ENCODE measurements at regions not wholly inside any gene's neighbourhood (a gene's known extent, or its start where the extent isn't known, plus 50 kb on each side); places are given as distances from the start of the nearest gene placed in this dataset.

DNA sequence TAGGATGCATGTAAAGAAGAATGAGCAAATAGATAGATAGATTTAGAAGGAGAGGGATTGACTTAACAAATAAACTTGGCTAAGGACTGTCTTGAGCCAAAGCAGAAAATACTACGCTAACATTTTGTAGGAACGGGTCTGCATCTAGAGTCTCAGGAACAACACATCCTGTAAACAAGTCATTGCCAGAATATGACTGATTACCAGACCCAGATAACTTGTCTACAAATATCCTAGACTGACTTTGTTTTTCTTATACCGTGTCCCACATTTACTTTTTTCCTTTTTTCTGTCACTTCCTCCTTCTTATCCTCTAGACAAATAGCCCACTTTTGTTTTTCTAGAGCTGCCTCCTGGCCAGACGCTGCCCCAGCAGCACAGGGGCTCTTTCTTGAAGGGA lies 393.6 kb downstream of the PDGFC start:
- Histone ChIP-seq H3K4me3 (ENCODE audit: control extremely low read depth in 1 of 5, extremely low read depth in 1 of 5, insufficient read depth in 1 of 5, low read depth in 2 of 5, low read length in 4 of 5) (no peak overlapping the region), H3K36me3 (replicated peaks in 1 of 2; ENCODE audit: control extremely low read depth in 1 of 2, control insufficient read depth in 1 of 2, extremely low read depth in 1 of 2, insufficient read depth in 2 of 2, low read length in 1 of 2) (no peaks in the 10 kb centered on the region), H3K9ac (ENCODE audit: low read length) (no peak overlapping the region), H3K4me2 (replicated peaks; ENCODE audit: low read depth, low read length, poor library complexity, severe bottlenecking) (no peak overlapping the region), H3K9me3 (ENCODE audit: control extremely low read depth in 1 of 3, control insufficient read depth in 2 of 3, insufficient read depth in 1 of 3, low read length in 2 of 3) (peaks cover 0 to under 1% (median 0%) of the 10 kb centered on the region in 3 donors), H2AFZ (ENCODE audit: insufficient read depth, low read depth, low read length, poor library complexity, severe bottlenecking) (no peak overlapping the region), H3K79me2 (ENCODE audit: control insufficient read depth, insufficient read depth, low read length) (no peaks in the 10 kb centered on the region), H3K27ac (ENCODE audit: low read length in 2 of 2) (no peak overlapping the region), H3K4me1 (ENCODE audit: control insufficient read depth in 2 of 2, insufficient read depth in 2 of 2, low read length in 2 of 2) (no peaks in the 10 kb centered on the region), H4K20me1 (ENCODE audit: control insufficient read depth, insufficient read depth, low read length, poor library complexity, severe bottlenecking) (no peaks in the 10 kb centered on the region), H3K27me3 (replicated peaks in 1 of 4; ENCODE audit: control extremely low read depth in 1 of 4, control insufficient read depth in 3 of 4, insufficient read depth in 4 of 4, low read length in 3 of 4) (no peaks in the 10 kb centered on the region)
- H3K4me3 Mint-ChIP-seq: no peak overlapping the region
- 59% methylated on average over 3 of the region's 4 CpGs for WGBS (ENCODE audit: insufficient coverage)
- CTCF ChIA-PET: no interaction called here
- no peaks in the 10 kb centered on the region for H3K27me3 Mint-ChIP-seq
- ATAC-seq (ENCODE audit: low read depth): no peak
- POLR2A ChIA-PET: no interaction called here
- no peaks in the 10 kb centered on the region for H3K4me1 Mint-ChIP-seq
- DNase-seq: no peak
- peaks cover 4% of the 10 kb centered on the region for H3K9me3 Mint-ChIP-seq (ENCODE audit: insufficient read depth)
- TF ChIP-seq, protein P1, sequence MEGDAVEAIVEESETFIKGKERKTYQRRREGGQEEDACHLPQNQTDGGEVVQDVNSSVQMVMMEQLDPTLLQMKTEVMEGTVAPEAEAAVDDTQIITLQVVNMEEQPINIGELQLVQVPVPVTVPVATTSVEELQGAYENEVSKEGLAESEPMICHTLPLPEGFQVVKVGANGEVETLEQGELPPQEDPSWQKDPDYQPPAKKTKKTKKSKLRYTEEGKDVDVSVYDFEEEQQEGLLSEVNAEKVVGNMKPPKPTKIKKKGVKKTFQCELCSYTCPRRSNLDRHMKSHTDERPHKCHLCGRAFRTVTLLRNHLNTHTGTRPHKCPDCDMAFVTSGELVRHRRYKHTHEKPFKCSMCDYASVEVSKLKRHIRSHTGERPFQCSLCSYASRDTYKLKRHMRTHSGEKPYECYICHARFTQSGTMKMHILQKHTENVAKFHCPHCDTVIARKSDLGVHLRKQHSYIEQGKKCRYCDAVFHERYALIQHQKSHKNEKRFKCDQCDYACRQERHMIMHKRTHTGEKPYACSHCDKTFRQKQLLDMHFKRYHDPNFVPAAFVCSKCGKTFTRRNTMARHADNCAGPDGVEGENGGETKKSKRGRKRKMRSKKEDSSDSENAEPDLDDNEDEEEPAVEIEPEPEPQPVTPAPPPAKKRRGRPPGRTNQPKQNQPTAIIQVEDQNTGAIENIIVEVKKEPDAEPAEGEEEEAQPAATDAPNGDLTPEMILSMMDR (IDR thresholded peaks at IDR 0.05): no peak
- no peak for TF ChIP-seq EZH2 (IDR thresholded peaks at IDR 0.05; ENCODE audit: borderline replicate concordance, insufficient read depth, low read depth, low read length, poor library complexity, severe bottlenecking)
- no peak overlapping the region for H3K27ac Mint-ChIP-seq
- intact Hi-C loops (cut with micrococcal nuclease): no loop called here

DNA sequence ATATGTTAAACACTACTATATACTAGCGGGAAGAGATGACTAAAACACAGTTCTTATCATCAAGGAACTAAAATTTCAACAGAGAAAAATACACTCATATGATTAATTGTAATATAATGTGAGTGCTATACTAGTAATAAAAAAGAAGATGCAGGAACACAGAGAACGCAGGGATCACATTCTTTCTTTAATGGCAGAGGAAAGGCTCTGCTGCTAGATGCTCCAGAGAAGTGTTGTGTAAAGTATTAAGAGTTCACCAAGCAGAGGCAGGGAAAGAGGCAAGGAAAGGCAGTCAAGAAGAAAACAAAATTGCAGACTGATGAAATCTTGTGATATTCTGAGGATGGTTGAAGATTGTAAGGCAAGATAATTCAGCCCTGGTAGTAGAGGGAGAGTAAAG lies 394.7 kb downstream of the PDGFC start:
- Histone ChIP-seq H4K20me1 (ENCODE audit: control insufficient read depth, insufficient read depth, low read length, poor library complexity, severe bottlenecking) (no peaks in the 10 kb centered on the region), H3K4me3 (ENCODE audit: control extremely low read depth in 1 of 5, extremely low read depth in 1 of 5, insufficient read depth in 1 of 5, low read depth in 2 of 5, low read length in 4 of 5) (no peak overlapping the region), H3K36me3 (replicated peaks in 1 of 2; ENCODE audit: control extremely low read depth in 1 of 2, control insufficient read depth in 1 of 2, extremely low read depth in 1 of 2, insufficient read depth in 2 of 2, low read length in 1 of 2) (no peaks in the 10 kb centered on the region), H3K9ac (ENCODE audit: low read length) (no peak overlapping the region), H3K27me3 (replicated peaks in 1 of 4; ENCODE audit: control extremely low read depth in 1 of 4, control insufficient read depth in 3 of 4, insufficient read depth in 4 of 4, low read length in 3 of 4) (no peaks in the 10 kb centered on the region), H3K79me2 (ENCODE audit: control insufficient read depth, insufficient read depth, low read length) (no peaks in the 10 kb centered on the region), H3K27ac (ENCODE audit: low read length in 2 of 2) (no peak overlapping the region), H3K4me2 (replicated peaks; ENCODE audit: low read depth, low read length, poor library complexity, severe bottlenecking) (no peak overlapping the region), H3K9me3 (ENCODE audit: control extremely low read depth in 1 of 3, control insufficient read depth in 2 of 3, insufficient read depth in 1 of 3, low read length in 2 of 3) (peaks cover 0 to 2% (median 0%) of the 10 kb centered on the region in 3 donors), H3K4me1 (ENCODE audit: control insufficient read depth in 2 of 2, insufficient read depth in 2 of 2, low read length in 2 of 2) (no peaks in the 10 kb centered on the region), H2AFZ (ENCODE audit: insufficient read depth, low read depth, low read length, poor library complexity, severe bottlenecking) (no peak overlapping the region)
- ATAC-seq (ENCODE audit: low read depth) (no peak), DNase-seq (no peak)
- ChIA-PET CTCF (no interaction called here), POLR2A (no interaction called here)
- H3K27me3 Mint-ChIP-seq: no peaks in the 10 kb centered on the region
- no peak overlapping the region for H3K4me3 Mint-ChIP-seq
- intact Hi-C loops (cut with micrococcal nuclease): no loop called here
- no peak for TF ChIP-seq EZH2 (IDR thresholded peaks at IDR 0.05; ENCODE audit: borderline replicate concordance, insufficient read depth, low read depth, low read length, poor library complexity, severe bottlenecking)
- TF ChIP-seq, protein P1 (IDR thresholded peaks at IDR 0.05): no peak
- 91% methylated on average over 1 of the region's 2 CpGs for WGBS (ENCODE audit: insufficient coverage)
- no peak overlapping the region for H3K27ac Mint-ChIP-seq
- H3K9me3 Mint-ChIP-seq (ENCODE audit: insufficient read depth): peaks cover 4% of the 10 kb centered on the region
- H3K4me1 Mint-ChIP-seq: no peaks in the 10 kb centered on the region

All from B cell (primary cell).